TTC549 (cell line): ENCODE measurements at regions not wholly inside any gene's neighbourhood (a gene's known extent, or its start where the extent isn't known, plus 50 kb on each side); places are given as distances from the start of the nearest gene placed in this dataset.

Experiments
- FAIRE-seq: peaks from 2 replicates; lab custom pipeline; 2012; peaks lifted over from hg19 to GRCh38; lab: Jason Lieb, UNC

GRCh38 chr12:126454581-126454980 lies 1389.3 kb downstream of the AACS start:
- FAIRE-seq, result no peak

DNA sequence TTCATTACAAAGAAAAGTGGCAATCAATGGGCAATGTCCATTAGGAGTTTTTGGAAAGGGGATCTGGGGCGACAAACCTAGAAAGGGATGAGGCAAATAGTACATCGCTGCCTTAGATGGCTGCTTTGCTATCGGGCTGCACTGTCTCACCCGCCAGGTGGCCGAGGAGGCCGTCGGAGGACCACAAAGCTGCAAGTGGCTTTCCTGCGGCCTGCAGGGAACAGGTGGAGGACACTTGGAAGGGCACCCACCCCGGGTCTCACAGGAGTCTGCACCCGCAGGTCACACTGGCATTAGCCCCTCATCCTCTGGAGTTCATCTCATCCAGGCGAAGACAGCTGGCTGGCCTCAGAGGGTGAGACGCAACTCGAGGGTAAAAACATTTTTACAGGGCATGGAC lies 1392.5 kb downstream of the AACS start:
- FAIRE-seq, result no peak

- no peak for FAIRE-seq
Observed at GRCh38 chr12:126464153-126464552, 1398.9 kb downstream of the AACS start.

GRCh38 chr12:126469211-126469610 lies 1404.0 kb downstream of the AACS start:
- FAIRE-seq, result no peak

DNA sequence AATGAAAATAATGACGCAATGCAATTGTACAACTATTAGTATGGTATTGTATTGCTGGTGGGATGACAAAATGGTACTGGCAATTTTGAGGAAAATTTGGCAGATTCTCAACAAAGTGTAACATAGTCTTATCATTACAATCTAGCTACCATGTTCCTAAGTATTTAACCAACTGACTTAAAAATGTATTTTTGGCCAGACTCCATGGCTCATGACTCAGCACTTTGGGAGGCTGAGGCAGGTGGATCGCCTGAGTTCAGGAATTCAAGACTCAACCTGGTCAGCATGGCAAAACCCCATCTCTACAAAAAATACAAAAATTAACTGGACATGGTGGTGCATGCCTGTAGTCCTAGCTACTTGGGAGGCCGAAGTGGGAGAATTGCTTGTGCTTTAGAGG lies 1409.5 kb downstream of the AACS start:
- FAIRE-seq, result no peak

DNA sequence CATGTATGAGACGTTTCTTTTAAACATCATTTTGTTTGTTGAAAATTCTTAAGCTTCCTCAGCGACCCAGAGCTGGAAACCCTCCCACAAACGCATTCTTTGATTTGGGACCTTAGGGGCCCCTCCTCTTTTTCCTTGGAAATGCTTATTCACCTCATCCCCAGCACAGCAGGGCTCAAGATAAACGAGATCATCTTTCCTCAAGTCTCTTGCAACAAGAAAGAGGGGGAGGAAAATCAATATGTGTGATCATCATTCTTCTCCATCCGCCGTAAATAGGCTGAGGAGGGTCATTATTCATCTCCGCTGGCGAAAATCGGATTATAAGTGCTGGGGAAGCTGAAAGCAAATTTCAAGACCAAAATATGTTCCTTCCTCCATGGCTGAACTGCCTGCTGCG lies 1415.2 kb downstream of the AACS start:
- no peak for FAIRE-seq

- FAIRE-seq, result no peak
Observed at GRCh38 chr12:126481688-126482087, 1416.5 kb downstream of the AACS start.

- no peak for FAIRE-seq
Observed at GRCh38 chr12:126482238-126482889, 1417.1 kb downstream of the AACS start.

GRCh38 chr12:126483145-126484068 lies 1418.2 kb downstream of the AACS start:
- no peak for FAIRE-seq

GRCh38 chr12:126487431-126487980 lies 1422.3 kb downstream of the AACS start:
- no peak for FAIRE-seq

- FAIRE-seq, result no peak
Observed at GRCh38 chr12:126488806-126489205, 1423.6 kb downstream of the AACS start.

DNA sequence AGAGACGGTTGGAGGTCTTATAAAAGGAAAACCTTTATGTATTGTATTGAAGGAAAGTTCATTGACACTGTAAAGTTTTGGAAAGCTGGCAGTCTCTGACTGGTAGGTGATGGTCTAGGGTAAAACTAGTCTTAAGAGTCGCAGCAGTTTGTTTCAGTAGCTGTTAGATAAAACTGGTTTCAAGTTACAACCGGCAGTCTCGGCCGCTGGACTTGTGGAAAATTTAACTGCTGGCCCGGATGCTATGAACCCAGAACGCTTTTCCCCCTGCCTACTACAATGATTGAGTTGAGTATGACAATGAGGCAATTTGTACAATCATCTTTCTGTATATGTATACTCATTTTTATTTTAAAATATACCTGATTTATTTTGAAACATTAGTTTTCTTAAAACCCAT lies 1426.9 kb downstream of the AACS start:
- no peak for FAIRE-seq

DNA sequence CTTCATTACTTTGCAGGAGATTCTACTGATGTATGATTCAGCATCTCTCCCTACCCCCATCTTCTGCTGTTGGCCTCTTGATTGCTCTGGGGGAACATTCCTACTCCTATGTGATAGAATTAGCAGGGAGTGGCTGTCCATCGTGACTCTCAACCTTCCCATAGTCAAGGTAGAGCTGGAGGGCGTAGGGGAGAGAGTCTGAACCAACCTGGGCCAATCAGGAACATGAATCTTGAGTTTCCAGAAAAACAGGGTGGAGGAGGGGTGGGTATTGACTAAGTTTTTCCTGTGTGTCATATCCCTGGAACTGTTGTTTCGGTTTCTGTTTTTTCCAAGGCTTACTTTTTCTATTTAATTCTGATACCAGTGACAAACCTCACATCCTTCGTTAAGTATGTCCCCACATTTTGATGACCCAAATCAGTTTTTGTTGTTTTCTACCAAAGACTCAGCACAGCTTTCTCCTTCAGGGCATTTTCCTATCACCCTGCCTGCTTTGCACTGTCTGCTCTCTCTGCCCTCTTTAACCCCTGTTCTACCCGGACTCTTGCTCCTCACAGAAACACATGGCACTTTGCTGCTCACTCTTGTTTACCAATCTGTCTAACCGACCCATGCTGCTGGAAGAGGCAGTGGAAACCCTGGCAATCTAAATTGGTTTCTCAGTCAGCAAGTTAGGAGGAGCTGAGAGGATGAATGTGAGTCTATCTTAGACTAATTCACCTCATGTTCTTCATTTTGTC lies 1428.3 kb downstream of the AACS start:
- no peak for FAIRE-seq

GRCh38 chr12:126496201-126496600 lies 1431.0 kb downstream of the AACS start:
- no peak for FAIRE-seq

DNA sequence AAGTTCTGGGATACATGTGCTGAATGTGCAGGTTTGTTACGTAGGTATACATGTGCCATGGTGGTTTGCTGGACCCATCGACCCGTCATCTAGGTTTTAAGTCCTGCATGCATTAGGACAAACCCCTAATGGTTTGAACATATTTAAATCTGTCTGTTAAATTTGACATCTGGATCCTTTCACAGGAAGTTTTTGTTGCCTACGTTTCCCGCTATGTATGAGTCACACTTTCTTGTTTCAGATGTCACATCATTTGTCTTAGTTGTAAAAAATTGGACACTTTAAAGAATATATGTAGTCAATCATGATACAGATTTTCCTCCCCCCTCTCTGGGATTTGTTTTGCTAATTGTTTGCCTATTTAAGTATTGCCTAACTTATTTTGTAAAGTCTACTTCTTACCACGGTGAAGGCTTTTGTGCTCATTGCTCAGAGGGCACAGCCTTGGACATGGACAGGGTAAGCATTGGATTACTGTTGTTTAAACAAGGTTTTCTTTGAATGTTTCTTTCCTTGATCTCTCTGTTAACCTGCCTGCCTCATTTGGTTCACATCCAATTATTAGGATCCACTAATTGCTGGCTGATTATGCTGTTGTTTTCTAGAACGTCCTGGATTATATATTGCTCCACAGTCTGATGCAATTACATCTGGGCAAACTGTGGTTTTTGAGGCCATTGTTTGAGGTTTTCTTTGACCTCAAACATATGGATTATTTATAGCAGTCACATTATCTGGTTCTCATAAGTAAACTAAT lies 1441.4 kb downstream of the AACS start:
- FAIRE-seq, result no peak

DNA sequence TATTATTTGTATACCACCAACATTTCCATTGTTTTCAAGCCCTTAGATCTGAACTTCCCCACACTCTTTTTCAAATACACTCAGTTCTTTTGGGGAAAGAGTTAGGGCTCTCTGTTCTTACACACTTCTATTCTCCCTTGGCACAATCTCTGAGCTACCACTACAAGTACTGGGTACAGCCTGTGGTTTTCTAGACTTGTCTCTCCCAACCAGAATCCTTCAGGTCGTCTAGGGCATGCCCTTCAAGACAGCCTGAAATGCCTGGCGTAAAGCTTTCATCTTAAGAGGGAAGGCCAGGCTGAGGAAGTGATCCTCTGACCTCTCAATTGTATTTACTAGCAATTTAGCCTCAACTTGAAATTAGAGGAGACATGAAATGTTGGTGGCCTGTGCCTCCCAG lies 1442.0 kb downstream of the AACS start:
- no peak for FAIRE-seq

- no peak for FAIRE-seq
Observed at GRCh38 chr12:126509572-126509971, 1444.3 kb downstream of the AACS start.

DNA sequence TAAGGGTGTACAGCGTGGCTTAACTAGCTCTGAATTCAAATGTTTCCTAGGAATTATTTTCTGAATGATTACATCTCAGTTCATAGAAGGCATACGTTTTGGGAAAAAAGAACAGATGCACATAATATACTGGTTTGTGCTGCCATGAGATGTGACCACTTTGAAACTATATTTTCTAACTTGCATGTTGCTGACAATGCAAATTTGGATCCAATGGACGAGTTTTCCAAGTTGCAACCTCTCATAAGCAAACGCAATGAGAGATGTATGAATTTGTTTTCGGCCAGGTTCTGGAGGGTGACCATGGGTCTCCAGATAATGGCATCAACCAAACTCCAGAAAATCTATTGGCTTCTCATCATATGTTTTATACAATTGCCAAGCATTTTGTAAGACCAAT lies 1445.4 kb downstream of the AACS start:
- FAIRE-seq, result no peak

- FAIRE-seq, result no peak
Observed at GRCh38 chr12:126512916-126513913, 1448.0 kb downstream of the AACS start.

- FAIRE-seq, result no peak
Observed at GRCh38 chr12:126518596-126519200, 1453.5 kb downstream of the AACS start.
